Stomach (tissue), 8 donors: ENCODE measurements at regions not wholly inside any gene's neighbourhood (a gene's known extent, or its start where the extent isn't known, plus 50 kb on each side); places are given as distances from the start of the nearest gene placed in this dataset.

Source experiments
- DNase-seq, 2 donors: peaks; one replicate each; pipeline versions ENCODE4 v3.0.0 to v3.0.0-alpha.2; 2013 to 2019
- H3K27ac ChIP-seq, 5 donors: fragments of 200-600 bp in 4 of 5; sonication (generic) in 4 of 5; one replicate each; pipeline ENCODE4 v1.5.1; 2013 to 2019; ENCODE audit warnings: mild to moderate bottlenecking in 1 of 5, moderate library complexity in 1 of 5
- H3K27me3 ChIP-seq, 3 donors: fragments of 200-600 bp; sonication (generic); one replicate each; pipeline ENCODE4 v1.5.1; 2017 to 2019; ENCODE audit warnings: mixed run types in 1 of 3
- H3K36me3 ChIP-seq, 4 donors: fragments of 200-600 bp; sonication (generic); 1 replicate in 3 of 4; 2 replicates in 1 of 4; pipeline ENCODE4 v1.5.1; 2016 to 2019
- H3K4me1 ChIP-seq, 4 donors: fragments of 200-600 bp; sonication (generic); one replicate each; pipeline ENCODE4 v1.5.1; 2016 to 2019
- H3K4me3 ChIP-seq, 4 donors: fragments of 200-600 bp; sonication (generic) in 3 of 4; one replicate each; pipeline ENCODE4 v1.5.1; 2016 to 2019; ENCODE audit warnings: mild to moderate bottlenecking in 1 of 4
- H3K9me3 ChIP-seq, 4 donors: fragments of 200-600 bp; sonication (generic); one replicate each; pipeline ENCODE4 v1.5.1; 2016 to 2019
- CTCF ChIP-seq, 7 experiments: fragments of 450-650 bp in 4 of 7; fragments of 200-600 bp in 3 of 7; sonication (generic) in 3 of 7; IDR thresholded peaks; one replicate each; pipeline ENCODE4 v1.5.1; 2016 to 2019; ENCODE audit warnings: antibody characterized with exemption in 7 of 7, control low read depth in 2 of 7, mild to moderate bottlenecking in 1 of 7
- EP300 ChIP-seq: sonication (generic); formaldehyde crosslinking; IDR thresholded peaks from one replicate; pipeline ENCODE4 v1.6.1; 2017; ENCODE audit warnings: antibody characterized with exemption
- POLR2A ChIP-seq, 4 donors: fragments of 450-650 bp; IDR thresholded peaks; one replicate each; pipeline ENCODE4 v1.6.1; 2016; ENCODE audit warnings: antibody characterized with exemption in 4 of 4, control low read depth in 2 of 4, mild to moderate bottlenecking in 1 of 4, moderate library complexity in 1 of 4
- POLR2AphosphoS5 ChIP-seq, 3 donors: sonication (generic); formaldehyde crosslinking; IDR thresholded peaks; one replicate each; pipeline ENCODE4 v1.6.1; 2016; ENCODE audit warnings: antibody characterized with exemption in 3 of 3
- WGBS, 5 donors: extraction: QIAGEN DNeasy Blood & Tissue Kit in 3 of 5; methylation state at CpG; one replicate each; pipeline versions ENCODE4 v1.1.5 to v1.1.7; 2013 to 2018; 5-methylcytosine and 5-hydroxymethylcytosine counted together
- intact Hi-C: fragments of 100-400 bp; cut with DNase I; formaldehyde crosslinking; loops from one replicate; pipeline ENCODE4 v1.15.1; 2023; ENCODE audit warnings: low total_unique reads
- donor health status: healthy with polysubstance abuse.
- donor health status: Bipolar disorder and iron deficiency.
- donor health status: healthy.

- TF ChIP-seq POLR2AphosphoS5 (IDR thresholded peaks at IDR 0.05), result no peak
- TF ChIP-seq POLR2A (IDR thresholded peaks at IDR 0.05), result no peak
- TF ChIP-seq CTCF (IDR thresholded peaks at IDR 0.05), result no peak
- TF ChIP-seq EP300, result no peak
- intact Hi-C loops, result no loop called here
These were observed 292.9 kb upstream of the AMELY start for GRCh38 chrY:7204456-7204855.

GRCh38 chrY:7182591-7182990, 271.0 kb upstream of the AMELY start:
- H3K9me3 ChIP-seq, result peaks cover 0 to 25% (median 0%) of the 10 kb centered on the region in 4 donors
- intact Hi-C loops, result no loop called here
- TF ChIP-seq POLR2AphosphoS5 (IDR thresholded peaks at IDR 0.05) (no peak), EP300 (no peak), POLR2A (IDR thresholded peaks at IDR 0.05) (no peak), CTCF (IDR thresholded peaks at IDR 0.05) (no peak)
- no peaks in the 10 kb centered on the region for H3K4me1 ChIP-seq
- H3K36me3 ChIP-seq, result no peaks in the 10 kb centered on the region
- no peak overlapping the region for H3K4me3 ChIP-seq
- no peaks in the 10 kb centered on the region for H3K27me3 ChIP-seq
- H3K27ac ChIP-seq, result no peak overlapping the region
- DNase-seq, result no peak

More at GRCh38 chrY:7204456-7204855, 292.9 kb upstream of the AMELY start:
- 8 to 17% (median 16%) methylated on average over 4 of the region's 4 CpGs; no CpG with 5 or more reads in 2 of the 5 donors for WGBS, 5 donors
- no peaks in the 10 kb centered on the region for H3K27me3 ChIP-seq
- H3K9me3 ChIP-seq, result no peaks in the 10 kb centered on the region
- no peaks in the 10 kb centered on the region for H3K36me3 ChIP-seq
- no peak for DNase-seq
- no peak overlapping the region for H3K27ac ChIP-seq
- H3K4me1 ChIP-seq, result no peaks in the 10 kb centered on the region
- H3K4me3 ChIP-seq, result no peak overlapping the region

GRCh38 chrY:7177631-7178030, 266.1 kb upstream of the AMELY start:
- H3K27me3 ChIP-seq, result no peaks in the 10 kb centered on the region
- 63 to 71% (median 69%) methylated on average over 5 of the region's 5 CpGs; no CpG with 5 or more reads in 2 of the 5 donors for WGBS, 5 donors

GRCh38 chrY:7169475-7169874, 257.9 kb upstream of the AMELY start:
- TF ChIP-seq POLR2A (IDR thresholded peaks at IDR 0.05) (no peak), CTCF (IDR thresholded peaks at IDR 0.05) (no peak)
- no peak for DNase-seq
- H3K9me3 ChIP-seq, result no peaks in the 10 kb centered on the region
- 75 to 94% (median 77%) methylated on average over 1 of the region's 1 CpG; no CpG with 5 or more reads in 2 of the 5 donors for WGBS, 5 donors
- intact Hi-C loops, result no loop called here
- H3K27ac ChIP-seq, result no peak overlapping the region
- H3K4me3 ChIP-seq, result no peak overlapping the region
- no peaks in the 10 kb centered on the region for H3K27me3 ChIP-seq
- no peaks in the 10 kb centered on the region for H3K4me1 ChIP-seq
- no peaks in the 10 kb centered on the region for H3K36me3 ChIP-seq

More at GRCh38 chrY:7177631-7178030, 266.1 kb upstream of the AMELY start:
- Histone ChIP-seq H3K9me3 (peaks cover 0 to 3% (median 0%) of the 10 kb centered on the region in 4 donors), H3K4me1 (no peaks in the 10 kb centered on the region), H3K36me3 (no peaks in the 10 kb centered on the region), H3K27ac (no peak overlapping the region), H3K4me3 (no peak overlapping the region)
- DNase-seq, result no peak
- TF ChIP-seq CTCF (IDR thresholded peaks at IDR 0.05) (no peak), EP300 (no peak), POLR2A (IDR thresholded peaks at IDR 0.05) (no peak)
- intact Hi-C loops, result no loop called here
